HL-60 (cell line): ENCODE measurements at regions not wholly inside any gene's neighbourhood (a gene's known extent, or its start where the extent isn't known, plus 50 kb on each side); places are given as distances from the start of the nearest gene placed in this dataset.

Source experiments
- POLR2AphosphoS5 ChIP-seq: IDR thresholded peaks from 2 replicates; pipeline ENCODE4 v1.6.1; 2012; ENCODE audit warnings: low read depth
- TF ChIP-seq, protein P1 (sequence below): IDR thresholded peaks from one replicate; pipeline ENCODE4 v1.5.1; 2011; ENCODE audit warnings: low read length, control low read depth, inconsistent platforms; ENCODE audit not compliant: insufficient read depth

- TF ChIP-seq, protein P1, sequence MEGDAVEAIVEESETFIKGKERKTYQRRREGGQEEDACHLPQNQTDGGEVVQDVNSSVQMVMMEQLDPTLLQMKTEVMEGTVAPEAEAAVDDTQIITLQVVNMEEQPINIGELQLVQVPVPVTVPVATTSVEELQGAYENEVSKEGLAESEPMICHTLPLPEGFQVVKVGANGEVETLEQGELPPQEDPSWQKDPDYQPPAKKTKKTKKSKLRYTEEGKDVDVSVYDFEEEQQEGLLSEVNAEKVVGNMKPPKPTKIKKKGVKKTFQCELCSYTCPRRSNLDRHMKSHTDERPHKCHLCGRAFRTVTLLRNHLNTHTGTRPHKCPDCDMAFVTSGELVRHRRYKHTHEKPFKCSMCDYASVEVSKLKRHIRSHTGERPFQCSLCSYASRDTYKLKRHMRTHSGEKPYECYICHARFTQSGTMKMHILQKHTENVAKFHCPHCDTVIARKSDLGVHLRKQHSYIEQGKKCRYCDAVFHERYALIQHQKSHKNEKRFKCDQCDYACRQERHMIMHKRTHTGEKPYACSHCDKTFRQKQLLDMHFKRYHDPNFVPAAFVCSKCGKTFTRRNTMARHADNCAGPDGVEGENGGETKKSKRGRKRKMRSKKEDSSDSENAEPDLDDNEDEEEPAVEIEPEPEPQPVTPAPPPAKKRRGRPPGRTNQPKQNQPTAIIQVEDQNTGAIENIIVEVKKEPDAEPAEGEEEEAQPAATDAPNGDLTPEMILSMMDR: no peak
- TF ChIP-seq POLR2AphosphoS5: no peak
Observed at GRCh38 chr10:121268363-121268762, 329.9 kb downstream of the FGFR2 start.
